B cell (primary cell): ENCODE measurements at regions not wholly inside any gene's neighbourhood (a gene's known extent, or its start where the extent isn't known, plus 50 kb on each side); places are given as distances from the start of the nearest gene placed in this dataset.

Experiments
- ATAC-seq: fragments of 200-7000 bp; cut with Tn5 transposase; one replicate; pipeline ENCODE4 v1.10.0; 2021; ENCODE audit warnings: low read depth, mild to moderate bottlenecking, moderate number of reproducible peaks, moderate library complexity
- CTCF ChIA-PET: fragments of 350-600 bp; sonication (Branson Sonifier 250); formaldehyde crosslinking; loops from one replicate; lab custom pipeline; 2021; ENCODE audit warnings: antibody characterized with exemption, inconsistent platforms; lab: Charles Lee
- POLR2A ChIA-PET: fragments of 350-600 bp; sonication (Branson Sonifier 250); formaldehyde crosslinking; loops from one replicate; lab custom pipeline; 2021; ENCODE audit warnings: antibody characterized with exemption; lab: Charles Lee
- DNase-seq: peaks from one replicate; pipeline ENCODE4 v3.0.0; 2013
- H2AFZ ChIP-seq: 2 replicates; pipeline ENCODE4 v1.6.1; 2012; ENCODE audit warnings: mild to moderate bottlenecking, low read depth, low read length; ENCODE audit not compliant: insufficient read depth, poor library complexity, severe bottlenecking
- H3K27ac ChIP-seq, 2 donors: 1 replicate in 1 of 2; 2 replicates in 1 of 2; pipeline ENCODE4 v1.5.1; 2012 to 2013; ENCODE audit warnings: low read length in 2 of 2, mild to moderate bottlenecking in 2 of 2, moderate library complexity in 1 of 2
- H3K27me3 ChIP-seq, 4 experiments: fragments of 200-600 bp in 1 of 4; sonication (generic) in 1 of 4; replicated peaks in 1 of 4; 1 replicate in 2 of 4; 2 replicates in 2 of 4; pipeline versions ENCODE4 v1.6.1 to v1.7.0; 2013 to 2016; ENCODE audit warnings: low read length in 3 of 4, mild to moderate bottlenecking in 2 of 4, mixed read lengths in 1 of 4, moderate library complexity in 1 of 4; ENCODE audit not compliant: insufficient read depth in 4 of 4, control insufficient read depth in 3 of 4; ENCODE audit errors: control extremely low read depth in 1 of 4
- H3K36me3 ChIP-seq, 2 experiments: replicated peaks in 1 of 2; 1 replicate in 1 of 2; 2 replicates in 1 of 2; pipeline versions ENCODE4 v1.6.1 to v1.7.1; 2013; ENCODE audit warnings: low read length in 1 of 2; ENCODE audit not compliant: insufficient read depth in 2 of 2, control insufficient read depth in 1 of 2; ENCODE audit errors: control extremely low read depth in 1 of 2, extremely low read depth in 1 of 2
- H3K4me1 ChIP-seq, 2 donors: fragments of 200-600 bp in 1 of 2; sonication (generic) in 1 of 2; 1 replicate in 1 of 2; 2 replicates in 1 of 2; pipeline versions ENCODE4 v1.5.1 to v1.6.1; 2013 to 2017; ENCODE audit warnings: low read length in 2 of 2; ENCODE audit not compliant: control insufficient read depth in 2 of 2, insufficient read depth in 2 of 2
- H3K4me2 ChIP-seq: replicated peaks from 2 replicates; pipeline ENCODE3; 2012; ENCODE audit warnings: mild to moderate bottlenecking, low read depth, low read length; ENCODE audit not compliant: poor library complexity, severe bottlenecking
- H3K4me3 ChIP-seq, 5 experiments: fragments of 200-600 bp in 1 of 5; sonication (generic) in 1 of 5; 1 replicate in 3 of 5; 2 replicates in 2 of 5; pipeline versions ENCODE4 v1.5.1 to v1.7.0; 2011 to 2016; ENCODE audit warnings: low read length in 4 of 5, mild to moderate bottlenecking in 4 of 5, low read depth in 2 of 5, control low read depth in 1 of 5, moderate library complexity in 1 of 5; ENCODE audit not compliant: insufficient read depth in 1 of 5; ENCODE audit errors: control extremely low read depth in 1 of 5, extremely low read depth in 1 of 5
- H3K79me2 ChIP-seq: fragments of 200-600 bp; sonication (generic); one replicate; pipeline ENCODE4 v1.6.0; 2016; ENCODE audit warnings: low read length; ENCODE audit not compliant: control insufficient read depth, insufficient read depth
- H3K9ac ChIP-seq: fragments of 200-600 bp; sonication (generic); 2 replicates; pipeline ENCODE4 v1.6.1; 2017; ENCODE audit warnings: mild to moderate bottlenecking, low read length, moderate library complexity
- H3K9me3 ChIP-seq, 3 donors: one replicate each; pipeline versions ENCODE4 v1.6.1 to v1.7.1; 2013; ENCODE audit warnings: low read length in 2 of 3; ENCODE audit not compliant: control insufficient read depth in 2 of 3, insufficient read depth in 1 of 3; ENCODE audit errors: control extremely low read depth in 1 of 3
- H4K20me1 ChIP-seq: 2 replicates; pipeline ENCODE4 v1.6.0; 2012; ENCODE audit warnings: mild to moderate bottlenecking, low read length; ENCODE audit not compliant: insufficient read depth, control insufficient read depth, poor library complexity, severe bottlenecking
- H3K27ac Mint-ChIP-seq: one replicate; pipeline ENCODE4 v1.8.0; 2021; ENCODE audit warnings: mixed read lengths
- H3K27me3 Mint-ChIP-seq: one replicate; pipeline ENCODE4 v1.8.0; 2021; ENCODE audit warnings: mixed read lengths
- H3K4me1 Mint-ChIP-seq: one replicate; pipeline ENCODE4 v1.8.0; 2021; ENCODE audit warnings: mixed read lengths
- H3K4me3 Mint-ChIP-seq: one replicate; pipeline ENCODE4 v1.8.0; 2021; ENCODE audit warnings: mixed read lengths
- H3K9me3 Mint-ChIP-seq: one replicate; pipeline ENCODE4 v1.8.0; 2022; ENCODE audit warnings: mixed read lengths; ENCODE audit not compliant: insufficient read depth
- EZH2 ChIP-seq: IDR thresholded peaks from 2 replicates; pipeline ENCODE4 v1.6.1; 2012; ENCODE audit warnings: borderline replicate concordance, low read depth, mild to moderate bottlenecking, moderate library complexity, low read length; ENCODE audit not compliant: insufficient read depth, poor library complexity, severe bottlenecking
- WGBS: methylation state at CpG from one replicate; pipeline ENCODE4 v1.1.5; 2013; ENCODE audit warnings: missing lambda C conversion rate; ENCODE audit not compliant: insufficient coverage; 5-methylcytosine and 5-hydroxymethylcytosine counted together
- intact Hi-C: fragments of 100-400 bp; cut with micrococcal nuclease; formaldehyde crosslinking; loops from one replicate; pipeline ENCODE4 v1.10.0; 2022
- TF ChIP-seq, protein P1 (sequence below): fragments of 200-600 bp; IDR thresholded peaks from one replicate; pipeline ENCODE4 v1.8.0; 2022; ENCODE audit warnings: antibody characterized with exemption, mild to moderate bottlenecking

GRCh38 chr4:84381759-84382158 lies 117.3 kb downstream of the NKX6-1 start:
- no peak overlapping the region for H3K4me2 ChIP-seq
- Mint-ChIP-seq H3K4me3 (no peak overlapping the region), H3K4me1 (no peaks in the 10 kb centered on the region), H3K9me3 (no peaks in the 10 kb centered on the region), H3K27ac (no peak overlapping the region), H3K27me3 (peaks cover 17% of the 10 kb centered on the region)
- intact Hi-C loops = no loop called here
- no peak for DNase-seq
- peaks cover 0 to 1% (median 0%) of the 10 kb centered on the region in 3 donors for H3K9me3 ChIP-seq
- no peak overlapping the region for H3K9ac ChIP-seq
- no peaks in the 10 kb centered on the region for H4K20me1 ChIP-seq
- ChIA-PET POLR2A (no interaction called here), CTCF (no interaction called here)
- TF ChIP-seq, protein P1, sequence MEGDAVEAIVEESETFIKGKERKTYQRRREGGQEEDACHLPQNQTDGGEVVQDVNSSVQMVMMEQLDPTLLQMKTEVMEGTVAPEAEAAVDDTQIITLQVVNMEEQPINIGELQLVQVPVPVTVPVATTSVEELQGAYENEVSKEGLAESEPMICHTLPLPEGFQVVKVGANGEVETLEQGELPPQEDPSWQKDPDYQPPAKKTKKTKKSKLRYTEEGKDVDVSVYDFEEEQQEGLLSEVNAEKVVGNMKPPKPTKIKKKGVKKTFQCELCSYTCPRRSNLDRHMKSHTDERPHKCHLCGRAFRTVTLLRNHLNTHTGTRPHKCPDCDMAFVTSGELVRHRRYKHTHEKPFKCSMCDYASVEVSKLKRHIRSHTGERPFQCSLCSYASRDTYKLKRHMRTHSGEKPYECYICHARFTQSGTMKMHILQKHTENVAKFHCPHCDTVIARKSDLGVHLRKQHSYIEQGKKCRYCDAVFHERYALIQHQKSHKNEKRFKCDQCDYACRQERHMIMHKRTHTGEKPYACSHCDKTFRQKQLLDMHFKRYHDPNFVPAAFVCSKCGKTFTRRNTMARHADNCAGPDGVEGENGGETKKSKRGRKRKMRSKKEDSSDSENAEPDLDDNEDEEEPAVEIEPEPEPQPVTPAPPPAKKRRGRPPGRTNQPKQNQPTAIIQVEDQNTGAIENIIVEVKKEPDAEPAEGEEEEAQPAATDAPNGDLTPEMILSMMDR = no peak
- no peak for TF ChIP-seq EZH2
- no peak overlapping the region for H3K27ac ChIP-seq
- peaks cover 0 to 3% (median 1%) of the 10 kb centered on the region in 4 experiments for H3K27me3 ChIP-seq
- H3K36me3 ChIP-seq = no peaks in the 10 kb centered on the region
- H2AFZ ChIP-seq = no peak overlapping the region
- H3K4me3 ChIP-seq = no peak overlapping the region
- H3K4me1 ChIP-seq = no peaks in the 10 kb centered on the region
- no peaks in the 10 kb centered on the region for H3K79me2 ChIP-seq
- no peak for ATAC-seq

- no peak overlapping the region for H3K4me3 ChIP-seq
- no peak overlapping the region for H3K9ac ChIP-seq
- Mint-ChIP-seq H3K4me3 (no peak overlapping the region), H3K27ac (no peak overlapping the region), H3K27me3 (peaks cover 12% of the 10 kb centered on the region), H3K9me3 (no peaks in the 10 kb centered on the region), H3K4me1 (no peaks in the 10 kb centered on the region)
- no peak for DNase-seq
- peaks cover 0 to 3% (median 1%) of the 10 kb centered on the region in 4 experiments for H3K27me3 ChIP-seq
- no peak overlapping the region for H3K27ac ChIP-seq
- ChIA-PET POLR2A (no interaction called here), CTCF (no interaction called here)
- no peaks in the 10 kb centered on the region for H3K36me3 ChIP-seq
- H3K4me1 ChIP-seq = no peaks in the 10 kb centered on the region
- intact Hi-C loops = no loop called here
- H4K20me1 ChIP-seq = no peaks in the 10 kb centered on the region
- TF ChIP-seq EZH2 = no peak
- TF ChIP-seq, protein P1 = no peak
- ATAC-seq = no peak
- no peak overlapping the region for H2AFZ ChIP-seq
- H3K79me2 ChIP-seq = no peaks in the 10 kb centered on the region
- 18% methylated on average over 4 of the region's 13 CpGs for WGBS
- peaks cover 0 to 1% (median 0%) of the 10 kb centered on the region in 3 donors for H3K9me3 ChIP-seq
- H3K4me2 ChIP-seq = no peak overlapping the region
Observed at GRCh38 chr4:84379917-84380641, 119.0 kb downstream of the NKX6-1 start.
